HG03521 (cell line): ENCODE measurements at regions not wholly inside any gene's neighbourhood (a gene's known extent, or its start where the extent isn't known, plus 50 kb on each side); places are given as distances from the start of the nearest gene placed in this dataset.
"Not testable (repeated sequence)": the region's sequence is repeated elsewhere in the genome, so short reads cannot be mapped to it uniquely, and the experiment has no call there.

Experiments used
- ATAC-seq: cut with Tn5 transposase; IDR thresholded peaks from one replicate; pipeline ENCODE4 v1.9.1; 2021; ENCODE audit warnings: mild to moderate bottlenecking, moderate library complexity; ENCODE audit not compliant: unreplicated experiment

DNA sequence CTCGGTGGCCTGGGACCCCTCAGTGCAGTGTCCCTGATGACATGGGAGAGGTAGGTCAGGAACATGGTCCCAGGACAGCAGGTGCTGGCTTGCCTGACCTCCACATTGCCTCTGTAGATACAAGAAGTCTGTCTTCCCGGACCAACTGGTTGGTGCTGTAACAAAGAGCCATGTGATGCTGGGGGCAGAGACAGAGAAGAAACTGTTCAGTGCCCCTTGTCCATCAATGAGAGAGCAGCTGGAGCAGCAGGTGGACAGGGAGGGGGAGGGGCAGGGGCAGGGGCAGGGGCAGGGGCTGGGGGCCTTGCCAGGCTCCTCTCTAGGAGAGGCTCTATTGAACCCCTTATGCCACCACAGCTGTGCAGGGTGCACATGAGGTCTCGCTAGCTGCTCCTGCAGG is 191.8 kb downstream of the KLRB1 start:
- not testable (repeated sequence) for ATAC-seq

DNA sequence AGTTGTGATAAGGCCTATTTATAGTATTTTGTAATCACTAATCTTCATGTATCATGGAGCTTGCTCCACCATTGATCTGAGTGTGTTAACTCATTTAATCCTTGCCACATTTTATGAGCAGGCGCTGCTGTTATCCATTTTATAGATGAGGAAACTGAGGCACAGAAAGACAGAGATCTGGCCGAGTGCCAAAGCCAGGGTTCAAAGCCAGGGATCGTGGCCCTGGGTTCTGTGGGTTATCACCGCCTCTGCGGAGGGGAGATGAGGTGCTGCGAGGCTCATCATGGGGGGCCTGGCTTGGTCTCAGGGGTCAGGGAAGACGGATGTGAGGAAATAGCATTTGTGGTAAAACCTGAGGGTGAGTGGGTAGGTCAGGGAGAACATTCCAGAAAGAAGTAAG is 193.9 kb downstream of the KLRB1 start:
- ATAC-seq, result not testable (repeated sequence)

DNA sequence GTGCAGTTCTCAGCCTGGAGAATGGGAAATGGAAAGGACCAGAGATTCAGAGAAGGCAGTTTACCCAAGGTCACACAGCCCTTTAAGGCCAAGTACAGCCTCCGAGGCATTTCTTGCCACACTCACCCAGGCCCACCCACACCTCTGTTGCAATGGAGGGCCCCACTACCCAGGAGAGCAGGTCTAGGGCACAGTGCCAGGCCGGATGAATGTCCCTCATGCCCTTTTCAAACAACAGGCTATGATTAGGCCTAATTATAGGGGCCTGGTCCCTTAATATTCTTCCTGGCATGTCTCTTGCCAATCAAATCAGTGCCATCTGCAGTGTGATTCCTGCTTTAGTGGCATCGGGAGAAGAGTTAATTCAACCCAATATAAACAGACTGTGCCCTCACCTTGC is 195.3 kb downstream of the KLRB1 start:
- not testable (repeated sequence) for ATAC-seq

DNA sequence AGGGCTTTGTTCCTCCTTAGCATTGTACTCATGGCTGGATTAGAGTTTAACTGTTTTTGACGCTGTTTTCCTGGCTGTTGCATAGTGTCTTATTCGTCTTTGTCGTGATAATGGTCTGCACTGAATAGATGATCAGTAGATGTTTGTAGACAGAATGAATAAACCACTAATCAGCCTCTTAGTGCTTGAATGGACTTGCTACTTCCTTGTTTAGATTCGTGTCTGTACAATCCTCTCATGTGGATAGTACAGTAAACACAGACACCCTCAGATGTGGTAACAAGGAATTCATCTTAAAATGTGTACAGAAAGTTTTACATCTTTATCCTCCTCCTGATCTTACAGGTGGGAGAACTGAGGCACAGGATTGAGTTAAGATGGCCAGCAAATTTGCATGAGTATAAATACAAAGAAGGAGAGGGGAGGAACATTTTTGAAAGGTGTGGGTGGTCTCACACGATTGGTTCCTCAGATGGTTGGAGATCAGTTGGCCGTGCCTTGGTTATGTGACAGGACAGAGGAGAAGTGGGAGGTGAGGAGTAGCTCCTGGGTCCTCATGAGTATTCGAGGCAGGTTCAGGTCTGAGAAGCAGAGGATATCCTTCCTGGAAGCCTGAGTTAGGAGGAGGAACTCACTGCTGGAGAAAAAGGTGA is 196.0 kb downstream of the KLRB1 start:
- ATAC-seq, result not testable (repeated sequence)

DNA sequence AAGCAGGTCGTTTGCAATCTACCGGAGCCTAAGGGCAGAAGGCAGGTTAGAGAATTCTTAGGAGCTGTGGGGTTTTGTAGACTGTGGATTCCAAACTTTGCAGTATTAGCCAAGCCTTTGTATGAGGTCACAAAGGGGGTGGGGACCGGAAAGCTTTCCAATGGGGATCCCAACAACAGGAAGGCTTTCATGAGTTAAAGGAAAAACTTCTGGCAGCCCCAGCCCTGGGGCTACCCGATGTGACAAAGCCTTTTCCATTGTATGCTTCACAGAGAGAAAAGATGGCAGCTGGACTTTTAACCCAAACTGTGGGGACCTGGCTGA is 199.2 kb upstream of the PZP start:
- ATAC-seq, result not testable (repeated sequence)

DNA sequence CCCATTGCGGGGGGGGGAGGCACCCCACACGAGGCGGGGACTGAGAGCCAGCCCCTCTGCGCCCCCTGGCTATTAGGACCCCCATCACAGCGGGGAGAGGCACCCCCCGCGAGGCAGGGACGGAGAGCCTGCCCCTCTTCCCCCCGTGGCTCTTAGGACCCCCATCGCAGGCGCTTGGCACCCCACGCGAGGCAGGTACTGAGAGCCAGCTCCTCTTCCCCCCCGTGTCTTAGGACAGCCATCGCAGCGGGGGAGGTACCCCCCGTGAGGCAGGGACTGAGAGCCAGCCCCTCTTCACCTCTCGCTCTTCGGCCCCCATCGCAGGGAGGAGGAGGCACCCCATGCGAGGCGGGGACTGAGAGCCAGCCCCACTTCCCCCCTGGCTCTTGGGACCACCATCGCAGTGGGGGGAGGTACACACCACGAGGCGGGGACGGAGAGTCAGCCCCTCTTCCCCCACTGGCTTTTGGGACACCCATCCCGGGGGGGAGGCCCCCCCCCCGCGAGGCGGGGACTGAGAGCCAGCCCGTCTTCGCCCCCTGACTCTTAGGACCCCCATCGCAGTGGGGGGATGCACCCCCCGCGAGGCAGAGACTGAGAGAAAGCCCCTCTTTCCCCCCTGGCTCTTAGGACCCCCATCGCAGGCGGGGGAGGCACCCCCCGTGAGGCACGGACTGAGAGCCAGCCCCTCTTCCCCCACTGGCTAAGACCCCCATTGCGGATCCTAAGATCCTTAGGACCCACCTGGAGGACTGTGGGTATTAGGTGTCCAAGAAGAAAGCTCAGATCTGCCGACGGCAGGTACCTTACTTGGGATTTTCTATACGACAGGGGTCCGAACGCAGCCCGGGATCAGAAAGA is 198.6 kb upstream of the PZP start:
- no peak for ATAC-seq

DNA sequence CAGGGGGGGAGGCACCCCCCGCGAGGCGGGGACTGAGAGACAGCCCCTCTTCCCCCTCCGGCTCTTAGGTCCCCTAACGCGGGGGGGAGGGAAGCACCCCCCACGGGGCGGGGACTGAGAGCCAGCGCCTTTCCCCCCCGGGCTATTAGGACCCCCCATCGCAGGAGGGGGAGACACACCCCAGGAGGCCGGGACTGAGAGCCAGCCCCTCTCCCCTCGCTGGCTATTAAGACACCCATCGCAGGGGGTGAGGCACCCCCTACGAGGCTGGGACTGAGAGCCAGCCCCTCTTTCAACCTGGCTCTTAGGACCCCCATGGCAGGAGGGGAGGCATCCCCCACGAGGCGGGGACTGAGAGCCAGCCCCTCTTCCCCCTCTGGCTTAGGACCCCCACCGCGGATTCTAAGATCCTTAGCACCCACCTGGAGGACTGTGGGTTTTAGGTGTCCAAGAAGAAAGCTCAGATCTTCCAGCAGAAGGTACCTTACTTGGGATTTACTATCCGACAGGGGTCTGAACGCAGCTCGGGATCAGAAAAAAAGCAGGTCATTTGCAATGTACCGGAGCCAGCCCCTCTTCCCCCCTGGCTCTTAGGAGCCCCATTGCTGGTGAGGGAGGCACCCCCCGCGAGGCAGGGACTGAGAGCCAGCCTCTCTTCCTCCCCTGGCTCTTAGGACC is 197.8 kb upstream of the PZP start:
- ATAC-seq, result no peak

DNA sequence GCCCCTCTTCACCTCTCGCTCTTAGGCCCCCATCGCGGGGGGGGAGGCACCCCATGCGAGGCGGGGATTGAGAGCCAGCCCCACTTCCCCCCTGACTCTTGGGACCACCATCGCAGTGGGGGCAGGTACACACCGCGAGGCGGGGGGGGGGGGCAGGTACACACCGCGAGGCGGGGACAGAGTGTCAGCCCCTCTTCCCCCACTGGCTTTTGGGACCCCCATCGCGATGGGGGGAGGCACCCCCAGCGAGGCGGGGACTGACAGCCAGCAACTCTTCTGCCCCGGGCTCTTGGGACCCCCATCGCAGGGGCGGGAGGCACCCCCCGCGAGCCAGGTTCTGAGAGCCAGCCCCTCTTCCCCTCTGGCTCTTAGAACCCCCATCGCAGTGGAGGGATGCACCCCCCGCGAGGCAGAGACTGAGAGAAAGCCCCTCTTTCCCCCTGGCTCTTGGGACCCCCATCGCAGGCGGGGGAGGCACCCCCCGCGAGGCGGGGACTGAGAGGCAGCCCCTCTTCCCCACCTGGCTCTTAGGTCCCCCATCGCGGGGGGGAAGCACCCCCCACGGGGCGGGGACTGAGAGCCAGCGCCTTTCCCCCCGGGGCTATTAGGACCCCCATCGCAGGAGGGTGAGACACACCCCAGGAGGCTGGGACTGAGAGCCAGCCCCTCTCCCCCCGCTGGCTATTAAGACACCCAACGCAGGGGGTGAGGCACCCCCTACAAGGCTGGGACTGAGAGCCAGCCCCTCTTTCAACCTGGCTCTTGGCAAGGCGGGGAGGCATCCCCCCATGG is 196.5 kb upstream of the PZP start:
- ATAC-seq, result no peak

DNA sequence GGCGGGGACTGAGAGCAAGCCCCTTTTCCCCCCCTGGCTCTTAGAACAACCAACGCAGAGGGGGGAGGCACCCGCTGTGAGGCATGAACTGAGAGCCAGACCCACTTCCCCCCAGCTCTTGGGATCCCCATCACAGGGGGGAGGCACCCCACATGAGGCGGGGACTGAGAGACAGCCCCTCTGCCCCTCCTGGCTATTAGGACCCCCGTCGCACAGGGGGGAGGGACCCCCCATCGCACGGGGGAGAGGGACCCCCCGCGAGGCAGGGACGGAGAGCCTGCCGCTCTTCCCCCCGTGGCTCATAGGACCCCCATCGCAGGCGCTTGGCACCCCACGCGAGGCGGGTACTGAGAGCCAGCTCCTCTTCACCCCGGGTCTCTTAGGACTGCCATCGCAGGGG is 195.8 kb upstream of the PZP start:
- ATAC-seq, result no peak

DNA sequence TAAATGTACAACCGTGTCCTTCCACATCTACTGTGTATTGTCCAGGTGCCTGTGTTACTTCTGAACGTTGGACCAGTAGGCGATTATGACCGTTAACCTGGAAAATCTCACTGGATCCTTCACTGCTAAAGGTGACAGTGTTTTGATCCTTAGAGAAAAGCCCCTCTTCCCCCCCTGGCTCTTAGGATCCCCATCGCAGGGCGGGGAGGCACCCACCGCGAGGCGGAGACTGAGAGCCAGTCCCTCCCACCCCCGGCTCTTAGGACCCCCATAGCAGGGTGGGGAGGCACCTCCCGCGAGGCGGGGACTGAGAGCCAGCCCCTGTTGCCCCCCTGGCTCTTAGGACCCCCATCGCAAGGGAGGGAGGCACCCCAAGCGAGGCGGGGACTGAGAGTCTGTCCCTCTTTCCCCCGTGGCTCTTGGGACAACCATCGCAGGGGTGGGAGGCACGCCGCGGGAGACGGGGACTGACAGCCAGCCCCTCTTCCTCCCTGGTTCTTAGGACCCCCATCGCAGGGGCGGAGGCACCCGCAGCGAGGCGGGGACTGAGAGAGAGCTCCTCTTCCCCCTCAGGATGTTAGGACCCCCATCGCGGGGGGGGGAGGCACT is 194.3 kb upstream of the PZP start:
- not testable (repeated sequence) for ATAC-seq

DNA sequence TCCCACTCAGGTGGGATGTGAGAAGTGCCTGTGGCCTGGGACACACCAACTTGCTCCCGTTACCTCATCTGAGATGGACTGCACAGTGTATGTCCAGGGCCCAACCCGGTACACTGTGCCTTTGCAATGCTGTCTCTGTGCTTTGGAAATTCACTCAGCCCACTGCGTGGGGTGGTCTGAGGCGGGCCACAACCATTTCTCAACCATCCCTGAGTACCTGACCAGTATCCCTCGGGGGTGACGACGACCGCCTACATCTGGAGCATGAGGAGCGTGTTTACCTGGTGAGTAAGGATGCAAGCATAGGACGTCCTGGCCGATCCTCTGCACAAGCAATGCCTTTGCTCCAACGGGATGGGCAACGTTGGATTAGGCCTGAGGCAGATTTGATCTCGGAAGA is 188.2 kb upstream of the PZP start:
- not testable (repeated sequence) for ATAC-seq

DNA sequence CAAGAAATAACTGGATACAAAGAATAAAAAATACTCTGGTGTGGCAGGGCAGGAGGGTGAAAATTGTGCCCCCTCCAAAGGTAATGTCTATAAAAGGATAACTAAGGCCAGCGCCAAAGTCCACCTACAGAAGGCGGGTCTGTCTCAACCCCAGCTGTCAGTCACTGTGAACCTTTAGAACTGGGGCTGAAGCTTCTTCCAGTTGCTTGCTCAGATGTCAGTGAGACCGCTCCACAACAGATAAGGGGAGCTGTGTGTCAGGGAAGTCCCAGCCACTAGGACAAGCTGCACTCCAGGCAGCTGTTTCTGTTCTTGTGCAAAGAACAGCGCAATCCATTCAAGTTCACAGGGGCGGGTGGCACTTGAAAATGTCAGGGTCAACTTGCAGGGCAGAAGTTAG is 187.0 kb upstream of the PZP start:
- ATAC-seq, result not testable (repeated sequence)

DNA sequence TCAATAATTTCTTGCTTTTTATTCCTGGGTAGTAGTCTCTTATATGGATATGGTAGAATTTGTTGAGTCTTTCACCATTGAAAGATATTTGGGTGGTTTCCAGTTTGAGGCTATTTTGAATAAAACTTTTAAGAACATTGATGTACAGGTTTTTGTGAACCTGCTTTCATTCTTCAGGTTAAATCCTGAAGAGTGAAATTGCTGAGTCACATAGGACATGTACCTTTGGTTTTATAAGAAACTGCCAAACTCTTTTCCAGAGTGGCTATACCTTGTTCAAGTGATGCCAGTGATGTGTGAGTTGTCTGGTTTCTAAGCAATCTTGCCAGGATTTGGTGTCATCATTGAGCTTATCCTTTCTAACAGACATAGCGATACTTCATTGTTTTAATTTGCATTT is 184.6 kb upstream of the PZP start:
- no peak for ATAC-seq

DNA sequence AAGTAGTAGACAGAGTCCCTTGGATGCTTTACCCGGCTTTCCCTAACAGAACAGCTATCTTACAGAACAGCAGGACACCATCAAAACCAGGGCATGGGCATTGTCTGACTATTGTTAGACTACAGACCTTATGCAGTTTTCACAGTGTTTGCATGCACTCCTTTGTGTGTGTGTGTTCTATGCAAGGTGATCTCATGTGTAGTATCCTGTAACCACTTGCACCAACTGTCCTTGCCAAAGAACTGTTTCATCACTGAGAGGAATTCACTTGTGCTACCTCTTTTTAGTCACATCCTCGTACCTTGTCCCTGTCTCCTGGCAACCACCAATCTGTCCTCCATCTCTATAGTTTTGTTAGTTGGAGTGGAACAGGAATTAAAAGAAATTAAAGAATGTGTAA is 183.6 kb upstream of the PZP start:
- ATAC-seq, result no peak

DNA sequence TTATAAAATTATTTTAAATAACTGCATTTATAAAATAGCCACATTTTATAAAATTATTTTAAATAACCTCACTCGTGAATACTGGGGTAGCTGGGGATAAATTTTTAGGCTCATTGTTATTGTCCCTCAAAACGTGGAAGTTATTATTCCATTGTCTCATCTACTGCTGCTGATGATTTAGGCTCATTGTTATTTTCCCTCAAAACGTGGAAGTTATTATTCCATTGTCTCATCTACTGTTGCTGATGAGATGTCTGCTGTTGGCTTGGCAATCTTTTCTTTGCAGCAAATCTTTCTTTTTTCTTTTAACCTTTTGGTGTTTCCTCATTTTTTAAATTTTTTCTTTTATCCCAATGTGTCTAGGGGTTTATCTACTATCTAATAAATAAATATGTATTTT is 182.6 kb upstream of the PZP start:
- ATAC-seq, result no peak

DNA sequence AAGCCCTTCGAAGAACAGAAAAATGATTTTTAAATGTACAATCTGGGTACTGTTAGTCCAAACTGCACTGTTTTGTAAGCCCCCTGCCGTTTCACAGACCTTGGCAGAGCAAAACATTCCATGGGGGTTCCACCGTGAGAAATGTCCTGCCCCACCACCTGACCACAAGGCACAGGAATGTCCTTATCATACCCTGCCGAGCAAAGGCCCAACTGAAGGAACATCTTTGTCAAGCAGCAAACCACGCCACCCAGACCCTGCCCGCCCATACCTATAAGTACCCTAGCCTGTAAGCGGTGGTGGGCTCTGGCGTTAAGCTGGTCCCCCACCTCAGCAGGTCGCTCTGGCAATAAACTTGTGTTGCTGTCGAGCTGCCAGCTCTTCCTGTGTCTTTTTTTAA is 181.6 kb upstream of the PZP start:
- no peak for ATAC-seq

DNA sequence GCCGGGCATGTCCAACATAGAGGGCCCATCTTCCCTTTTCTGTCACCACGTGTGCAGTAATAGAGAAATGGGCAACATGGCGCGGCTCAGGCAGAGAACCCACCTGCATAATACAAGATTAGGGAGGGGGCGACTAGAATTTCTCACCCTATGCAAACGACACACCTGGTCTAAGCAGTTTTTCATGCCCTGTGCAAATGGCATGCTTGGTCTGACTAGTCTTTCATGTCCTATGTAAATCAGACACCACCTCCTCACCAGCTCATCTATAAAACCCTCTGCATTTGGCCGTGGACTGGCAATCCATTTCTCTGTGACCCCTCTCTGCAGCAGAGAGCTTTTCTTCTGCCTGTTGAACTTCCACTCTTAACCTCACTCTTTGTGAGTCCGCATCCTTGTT is 180.2 kb upstream of the PZP start:
- no peak for ATAC-seq

DNA sequence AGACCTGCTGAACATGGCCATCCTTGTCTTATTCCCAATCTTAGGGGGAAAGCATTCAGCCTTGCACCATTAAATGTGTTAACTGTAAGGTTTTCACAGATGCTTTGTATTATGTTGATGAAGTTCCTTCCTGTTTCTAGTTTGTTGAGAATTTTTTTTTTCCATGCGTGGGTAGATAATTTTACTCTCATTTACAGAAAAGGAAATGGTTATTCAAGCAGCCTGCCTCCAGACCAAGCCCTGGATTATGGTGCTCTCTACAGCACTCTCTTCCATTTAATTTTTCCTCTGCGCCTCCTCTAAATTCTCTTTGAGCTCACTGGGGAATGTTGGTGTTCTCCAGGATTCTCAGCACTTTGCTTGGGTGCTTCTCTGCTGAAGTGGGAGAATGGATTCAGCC is 179.3 kb upstream of the PZP start:
- no peak for ATAC-seq

DNA sequence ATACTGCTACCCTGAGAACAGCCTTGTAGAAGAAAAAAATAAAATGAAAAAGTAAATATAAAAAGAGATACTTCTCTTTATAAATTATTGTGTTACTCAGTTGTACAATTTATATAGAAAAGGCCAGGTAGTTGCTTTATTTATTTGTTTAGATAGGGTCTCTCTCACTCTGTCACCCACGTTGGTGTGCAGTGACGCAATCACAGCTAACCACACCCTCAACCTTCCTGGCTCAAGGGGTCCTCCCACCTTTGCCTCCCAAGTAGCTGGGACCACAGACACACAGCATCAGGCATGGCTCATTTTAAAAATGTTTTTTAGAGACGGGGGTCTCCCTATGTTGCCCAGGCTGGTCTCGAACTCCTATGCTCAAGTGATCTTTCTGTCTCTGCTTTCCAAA is 175.4 kb upstream of the PZP start:
- no peak for ATAC-seq

DNA sequence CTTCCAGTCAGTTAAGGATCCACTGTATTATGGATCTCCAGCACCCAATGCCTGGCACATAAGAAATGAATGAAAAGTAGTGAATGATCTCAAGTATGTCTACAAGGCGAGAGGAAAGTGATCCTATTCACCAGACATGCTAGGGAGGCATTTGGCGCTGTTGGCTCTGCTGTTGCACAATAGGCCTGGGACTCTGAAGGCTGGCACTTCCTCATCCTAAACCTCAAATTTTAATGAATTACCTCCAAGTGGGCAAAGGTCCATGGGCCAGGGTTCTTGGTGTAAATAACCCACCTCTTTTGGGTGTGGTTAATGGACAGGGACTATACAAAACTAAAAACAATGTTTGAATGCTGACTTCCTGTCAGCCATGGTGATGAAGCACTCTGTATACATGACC is 173.4 kb upstream of the PZP start:
- no peak for ATAC-seq

DNA sequence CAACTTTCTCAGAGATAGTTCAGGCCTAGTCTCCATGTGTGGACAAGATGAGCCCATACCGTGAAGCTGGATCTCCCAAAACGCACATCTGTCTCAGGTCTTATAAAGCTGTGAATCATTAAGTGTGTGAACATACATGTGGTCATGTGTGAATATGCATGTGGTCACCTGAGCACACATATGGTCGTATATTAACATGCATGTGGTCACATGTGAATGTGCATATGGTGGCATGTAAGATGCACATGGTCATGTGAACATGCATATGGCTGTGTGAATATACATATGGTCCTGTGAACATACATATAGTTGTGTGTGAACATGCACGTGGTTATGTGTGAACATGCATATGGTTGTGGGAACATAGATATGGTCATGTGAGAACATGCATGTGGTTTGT is 172.5 kb upstream of the PZP start:
- no peak for ATAC-seq
